ENCODE measurements at regions not wholly inside any gene's neighbourhood (a gene's known extent, or its start where the extent isn't known, plus 50 kb on each side); places are given as distances from the start of the nearest gene placed in this dataset.
A peak's percentile ranks its signal among the peaks of the same experiment; 100 is the strongest.

GRCh38 chr14:83196236-83196635 is 1662.6 kb upstream of the SEL1L start:
- Mint-ChIP-seq H3K4me3 (no peak overlapping the region), H3K36me3 (ENCODE audit: low read depth) (no peaks in the 10 kb centered on the region), H3K4me1 (no peaks in the 10 kb centered on the region), H3K9me3 (peaks cover 8% of the 10 kb centered on the region), H3K27ac (peak overlapping the region in 2 of 3 experiments; percentile 16 to 58), H3K27me3 (ENCODE audit: low read depth) (no peaks in the 10 kb centered on the region)
- TF ChIP-seq CTCF (IDR thresholded peaks at IDR 0.05; ENCODE audit: unreplicated experiment in 3 of 3), result no peak

DNA sequence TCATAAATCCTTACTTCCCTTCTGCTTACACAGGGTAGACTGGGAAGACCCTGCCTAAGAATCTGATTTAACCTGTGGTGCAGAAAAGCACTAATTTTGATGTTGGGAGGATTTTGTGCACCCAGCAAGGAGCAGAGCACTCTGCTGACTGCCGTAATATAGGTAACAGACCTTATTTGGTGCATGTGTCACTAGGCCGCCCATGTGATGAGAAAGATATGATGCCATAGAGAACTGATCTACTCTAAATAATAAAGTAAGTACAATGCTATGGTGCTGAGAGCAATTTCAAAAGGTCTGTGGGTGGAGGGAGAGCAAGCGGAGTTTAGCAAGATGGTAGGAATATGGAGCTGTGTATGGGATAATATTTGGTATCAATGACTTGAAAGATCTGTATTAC is 1663.6 kb upstream of the SEL1L start:
- no peak for TF ChIP-seq CTCF (IDR thresholded peaks at IDR 0.05; ENCODE audit: unreplicated experiment in 3 of 3)
- H3K4me1 Mint-ChIP-seq, result no peaks in the 10 kb centered on the region
- peaks cover under 1% of the 10 kb centered on the region for H3K9me3 Mint-ChIP-seq
- H3K4me3 Mint-ChIP-seq, result no peak overlapping the region
- H3K27ac Mint-ChIP-seq, result peak overlapping the region; percentile 8 to 80 (median 10)
- no peaks in the 10 kb centered on the region for H3K27me3 Mint-ChIP-seq (ENCODE audit: low read depth)
- no peaks in the 10 kb centered on the region for H3K36me3 Mint-ChIP-seq (ENCODE audit: low read depth)

- Mint-ChIP-seq H3K36me3 (ENCODE audit: low read depth) (no peaks in the 10 kb centered on the region), H3K4me3 (no peak overlapping the region), H3K9me3 (no peaks in the 10 kb centered on the region), H3K27me3 (ENCODE audit: low read depth) (no peaks in the 10 kb centered on the region), H3K27ac (no peak overlapping the region), H3K4me1 (no peaks in the 10 kb centered on the region)
- TF ChIP-seq CTCF (IDR thresholded peaks at IDR 0.05; ENCODE audit: unreplicated experiment in 3 of 3), result no peak
Observed at GRCh38 chr14:83207550-83207949, 1673.9 kb upstream of the SEL1L start.

GRCh38 chr14:83208341-83208740 is 1674.7 kb upstream of the SEL1L start:
- TF ChIP-seq CTCF (IDR thresholded peaks at IDR 0.05; ENCODE audit: unreplicated experiment in 3 of 3), result no peak
- H3K4me3 Mint-ChIP-seq, result no peak overlapping the region
- H3K27ac Mint-ChIP-seq, result no peak overlapping the region
- no peaks in the 10 kb centered on the region for H3K27me3 Mint-ChIP-seq (ENCODE audit: low read depth)
- H3K9me3 Mint-ChIP-seq, result no peaks in the 10 kb centered on the region
- no peaks in the 10 kb centered on the region for H3K36me3 Mint-ChIP-seq (ENCODE audit: low read depth)
- no peaks in the 10 kb centered on the region for H3K4me1 Mint-ChIP-seq

- H3K4me1 Mint-ChIP-seq, result no peaks in the 10 kb centered on the region
- no peak for TF ChIP-seq CTCF (IDR thresholded peaks at IDR 0.05; ENCODE audit: unreplicated experiment in 3 of 3)
- H3K27me3 Mint-ChIP-seq (ENCODE audit: low read depth), result no peaks in the 10 kb centered on the region
- peaks cover 2% of the 10 kb centered on the region for H3K9me3 Mint-ChIP-seq
- H3K4me3 Mint-ChIP-seq, result no peak overlapping the region
- H3K27ac Mint-ChIP-seq, result no peak overlapping the region
- H3K36me3 Mint-ChIP-seq (ENCODE audit: low read depth), result no peaks in the 10 kb centered on the region
Observed at GRCh38 chr14:83217492-83217891, 1683.8 kb upstream of the SEL1L start.

GRCh38 chr14:83247924-83248639 is 1714.4 kb upstream of the SEL1L start:
- Mint-ChIP-seq H3K27me3 (ENCODE audit: low read depth) (no peaks in the 10 kb centered on the region), H3K4me1 (peaks cover 14% of the 10 kb centered on the region), H3K36me3 (ENCODE audit: low read depth) (no peaks in the 10 kb centered on the region), H3K9me3 (peaks cover 7% of the 10 kb centered on the region), H3K4me3 (no peak overlapping the region), H3K27ac (peak overlapping the region in 1 of 3 experiments; percentile 78)
- TF ChIP-seq CTCF (IDR thresholded peaks at IDR 0.05; ENCODE audit: unreplicated experiment in 3 of 3), result no peak
